Vagina (tissue), 2 donors: ENCODE measurements at regions not wholly inside any gene's neighbourhood (a gene's known extent, or its start where the extent isn't known, plus 50 kb on each side); places are given as distances from the start of the nearest gene placed in this dataset.

Source experiments
- CTCF ChIP-seq, 3 experiments: fragments of 450-650 bp in 2 of 3; fragments of 200-600 bp in 1 of 3; sonication (generic) in 1 of 3; IDR thresholded peaks; one replicate each; pipeline ENCODE4 v1.5.1; 2017 to 2019; ENCODE audit warnings: antibody characterized with exemption in 3 of 3, mild to moderate bottlenecking in 2 of 3, moderate library complexity in 2 of 3
- POLR2A ChIP-seq, 2 donors: fragments of 450-650 bp; IDR thresholded peaks; one replicate each; pipeline ENCODE4 v1.6.1; 2017; ENCODE audit warnings: antibody characterized with exemption in 2 of 2, mild to moderate bottlenecking in 2 of 2, moderate library complexity in 2 of 2
- POLR2AphosphoS5 ChIP-seq, 2 donors: sonication (generic); formaldehyde crosslinking; IDR thresholded peaks; one replicate each; pipeline ENCODE4 v1.9.0; 2017; ENCODE audit warnings: antibody characterized with exemption in 2 of 2, mild to moderate bottlenecking in 2 of 2, low read depth in 1 of 2; ENCODE audit not compliant: insufficient read depth in 1 of 2

- TF ChIP-seq POLR2AphosphoS5 (IDR thresholded peaks at IDR 0.05; ENCODE audit: insufficient read depth in 1 of 2, low read depth in 1 of 2) (no peak), CTCF (IDR thresholded peaks at IDR 0.05) (no peak), POLR2A (IDR thresholded peaks at IDR 0.05) (no peak)
Measured at GRCh38 chr6:47175656-47176055, 133.5 kb upstream of the ADGRF1 start.
